SK-N-SH (cell line): ENCODE measurements at regions not wholly inside any gene's neighbourhood (a gene's known extent, or its start where the extent isn't known, plus 50 kb on each side); places are given as distances from the start of the nearest gene placed in this dataset.
"Not testable (repeated sequence)": the region's sequence is repeated elsewhere in the genome, so short reads cannot be mapped to it uniquely, and the experiment has no call there.

ENCODE experiments used
- CTCF ChIA-PET: fragments of 300-600, 350-600 bp; formaldehyde crosslinking; extraction: SDS; loops from one replicate; lab custom pipeline; 2021; lab: Yijun Ruan, JAX
- POLR2A ChIA-PET: fragments of 350-600 bp; sonication (Branson Sonifier 250); formaldehyde crosslinking; extraction: SDS; loops from one replicate; lab custom pipeline; 2020; ENCODE audit warnings: antibody characterized with exemption, inconsistent platforms; lab: Yijun Ruan, JAX
- DNase-seq: peaks from one replicate; pipeline ENCODE4 v3.0.0; 2012
- H2AFZ ChIP-seq: fragments of 200-600 bp; sonication (generic); 2 replicates; pipeline ENCODE4 v1.8.1; 2016; ENCODE audit warnings: antibody characterized with exemption, mild to moderate bottlenecking, low read depth
- H3F3A ChIP-seq: fragments of 200-600 bp; sonication (generic); replicated peaks from 2 replicates; pipeline ENCODE3; 2016; ENCODE audit warnings: antibody characterized with exemption, mild to moderate bottlenecking; ENCODE audit not compliant: insufficient read depth
- H3K27ac ChIP-seq, 2 experiments: fragments of 200-500 bp in 1 of 2; fragments of 200-600 bp in 1 of 2; sonication (Bioruptor generic) in 1 of 2; sonication (generic), shearing (Covaris generic) in 1 of 2; 2 replicates each; pipeline versions ENCODE4 v1.5.1 to v1.6.1; 2014 to 2016; ENCODE audit warnings: low read depth in 2 of 2, inconsistent platforms in 1 of 2, low read length in 1 of 2, mild to moderate bottlenecking in 1 of 2, mixed read lengths in 1 of 2
- H3K27me3 ChIP-seq: fragments of 200-600 bp; sonication (generic), shearing (Covaris generic); 2 replicates; pipeline ENCODE4 v1.6.1; 2016; ENCODE audit warnings: mixed run types; ENCODE audit not compliant: insufficient read depth
- H3K36me3 ChIP-seq, 2 experiments: fragments of 200-500 bp in 1 of 2; fragments of 200-600 bp in 1 of 2; sonication (Bioruptor generic) in 1 of 2; sonication (generic) in 1 of 2; replicated peaks in 1 of 2; 2 replicates each; pipeline versions ENCODE3 to v1.5.1; 2014 to 2016; ENCODE audit warnings: low read length in 1 of 2, mild to moderate bottlenecking in 1 of 2; ENCODE audit not compliant: insufficient read depth in 2 of 2, control insufficient read depth in 1 of 2
- H3K4me1 ChIP-seq, 2 experiments: fragments of 200-500 bp in 1 of 2; fragments of 200-600 bp in 1 of 2; sonication (Bioruptor generic) in 1 of 2; sonication (generic), shearing (Covaris generic) in 1 of 2; 2 replicates each; pipeline versions ENCODE4 v1.5.1 to v1.6.1; 2014 to 2016; ENCODE audit warnings: low read depth in 1 of 2, low read length in 1 of 2, mixed run types in 1 of 2; ENCODE audit not compliant: insufficient read depth in 2 of 2, control insufficient read depth in 1 of 2
- H3K4me2 ChIP-seq: fragments of 200-600 bp; sonication (generic), shearing (Covaris generic); 2 replicates; pipeline ENCODE4 v1.6.1; 2017; ENCODE audit warnings: mixed run types
- H3K4me3 ChIP-seq, 2 experiments: fragments of 200-500 bp in 1 of 2; fragments of 200-600 bp in 1 of 2; sonication (Bioruptor generic) in 1 of 2; sonication (generic), shearing (Covaris generic) in 1 of 2; 2 replicates each; pipeline versions ENCODE4 v1.5.1 to v1.8.1; 2014 to 2016; ENCODE audit warnings: low read depth in 2 of 2, inconsistent platforms in 1 of 2, low read length in 1 of 2, mild to moderate bottlenecking in 1 of 2, mixed read lengths in 1 of 2, moderate library complexity in 1 of 2
- H3K79me2 ChIP-seq: fragments of 200-600 bp; sonication (generic); 2 replicates; pipeline ENCODE4 v1.8.1; 2017; ENCODE audit warnings: mild to moderate bottlenecking; ENCODE audit not compliant: insufficient read depth
- H3K9ac ChIP-seq: fragments of 200-600 bp; sonication (generic); 2 replicates; pipeline ENCODE4 v1.6.1; 2017; ENCODE audit warnings: mixed run types
- H3K9me2 ChIP-seq: fragments of 200-600 bp; sonication (generic); 2 replicates; pipeline ENCODE4 v1.6.1; 2017; ENCODE audit warnings: mixed run types
- H3K9me3 ChIP-seq: fragments of 200-600 bp; sonication (generic); 2 replicates; pipeline ENCODE4 v1.6.1; 2017; ENCODE audit warnings: mixed run types, mild to moderate bottlenecking, moderate library complexity
- H4K20me1 ChIP-seq: fragments of 200-600 bp; sonication (generic); 2 replicates; pipeline ENCODE4 v1.6.1; 2017; ENCODE audit warnings: mild to moderate bottlenecking, mixed run types; ENCODE audit not compliant: insufficient read depth
- ELF1 ChIP-seq: IDR thresholded peaks from 2 replicates; pipeline ENCODE4 v1.4.0; 2012
- FOXM1 ChIP-seq: IDR thresholded peaks from 2 replicates; pipeline ENCODE4 v1.4.0; 2012; ENCODE audit warnings: low read depth, mild to moderate bottlenecking
- GATA2 ChIP-seq: sonication (generic); formaldehyde crosslinking; IDR thresholded peaks from 2 replicates; pipeline ENCODE4 v1.5.0; 2020; ENCODE audit warnings: mild to moderate bottlenecking, missing genetic modification reagents
- IRF3 ChIP-seq: fragments of 150-350 bp; IDR thresholded peaks from 2 replicates; pipeline ENCODE4 v1.6.1; 2016; ENCODE audit warnings: mild to moderate bottlenecking, low read depth, low read length
- MEF2A ChIP-seq: IDR thresholded peaks from 2 replicates; pipeline ENCODE4 v1.4.0; 2012; ENCODE audit warnings: low read depth, borderline replicate concordance
- MXI1 ChIP-seq: IDR thresholded peaks from 2 replicates; pipeline ENCODE4 v1.6.1; 2012; ENCODE audit warnings: mild to moderate bottlenecking, low read depth, low read length, improper control_type of control experiment
- NRF1 ChIP-seq: IDR thresholded peaks from 2 replicates; pipeline ENCODE4 v1.6.1; 2012; ENCODE audit warnings: low read depth, mild to moderate bottlenecking, low read length
- RAD21 ChIP-seq: IDR thresholded peaks from 2 replicates; pipeline ENCODE4 v1.6.1; 2012; ENCODE audit warnings: mild to moderate bottlenecking, low read length
- RCOR1 ChIP-seq: fragments of 150-350 bp; IDR thresholded peaks from 2 replicates; pipeline ENCODE4 v1.6.1; 2017; ENCODE audit warnings: antibody characterized with exemption, low read length
- RXRA ChIP-seq: IDR thresholded peaks from 2 replicates; pipeline ENCODE4 v1.4.0; 2012; ENCODE audit warnings: low read depth, mild to moderate bottlenecking, borderline replicate concordance
- SIN3A ChIP-seq: IDR thresholded peaks from 2 replicates; pipeline ENCODE4 v1.6.1; 2012; ENCODE audit warnings: low read depth, mild to moderate bottlenecking, low read length, moderate library complexity, borderline replicate concordance
- SMC3 ChIP-seq: IDR thresholded peaks from 2 replicates; pipeline ENCODE4 v1.6.1; 2012; ENCODE audit warnings: low read depth, low read length, improper control_type of control experiment
- TAF1 ChIP-seq: IDR thresholded peaks from 2 replicates; pipeline ENCODE4 v1.6.1; 2012; ENCODE audit warnings: low read depth, mild to moderate bottlenecking, low read length, moderate library complexity, borderline replicate concordance
- TEAD4 ChIP-seq: IDR thresholded peaks from 2 replicates; pipeline ENCODE4 v1.4.0; 2012; ENCODE audit warnings: mild to moderate bottlenecking, borderline replicate concordance; ENCODE audit not compliant: insufficient read depth
- YY1 ChIP-seq: IDR thresholded peaks from 2 replicates; pipeline ENCODE4 v1.4.0; 2012; ENCODE audit warnings: low read depth, mild to moderate bottlenecking
- ZBTB33 ChIP-seq: IDR thresholded peaks from 2 replicates; pipeline ENCODE4 v1.4.0; 2012; ENCODE audit warnings: low read depth, borderline replicate concordance
- WGBS: methylation state at CpG from one replicate; pipeline ENCODE4 v1.1.6; 2017; ENCODE audit warnings: low lambda C conversion rate; 5-methylcytosine and 5-hydroxymethylcytosine counted together
- TF ChIP-seq, protein P1 (sequence below): IDR thresholded peaks from 2 replicates; pipeline ENCODE4; 2012

DNA sequence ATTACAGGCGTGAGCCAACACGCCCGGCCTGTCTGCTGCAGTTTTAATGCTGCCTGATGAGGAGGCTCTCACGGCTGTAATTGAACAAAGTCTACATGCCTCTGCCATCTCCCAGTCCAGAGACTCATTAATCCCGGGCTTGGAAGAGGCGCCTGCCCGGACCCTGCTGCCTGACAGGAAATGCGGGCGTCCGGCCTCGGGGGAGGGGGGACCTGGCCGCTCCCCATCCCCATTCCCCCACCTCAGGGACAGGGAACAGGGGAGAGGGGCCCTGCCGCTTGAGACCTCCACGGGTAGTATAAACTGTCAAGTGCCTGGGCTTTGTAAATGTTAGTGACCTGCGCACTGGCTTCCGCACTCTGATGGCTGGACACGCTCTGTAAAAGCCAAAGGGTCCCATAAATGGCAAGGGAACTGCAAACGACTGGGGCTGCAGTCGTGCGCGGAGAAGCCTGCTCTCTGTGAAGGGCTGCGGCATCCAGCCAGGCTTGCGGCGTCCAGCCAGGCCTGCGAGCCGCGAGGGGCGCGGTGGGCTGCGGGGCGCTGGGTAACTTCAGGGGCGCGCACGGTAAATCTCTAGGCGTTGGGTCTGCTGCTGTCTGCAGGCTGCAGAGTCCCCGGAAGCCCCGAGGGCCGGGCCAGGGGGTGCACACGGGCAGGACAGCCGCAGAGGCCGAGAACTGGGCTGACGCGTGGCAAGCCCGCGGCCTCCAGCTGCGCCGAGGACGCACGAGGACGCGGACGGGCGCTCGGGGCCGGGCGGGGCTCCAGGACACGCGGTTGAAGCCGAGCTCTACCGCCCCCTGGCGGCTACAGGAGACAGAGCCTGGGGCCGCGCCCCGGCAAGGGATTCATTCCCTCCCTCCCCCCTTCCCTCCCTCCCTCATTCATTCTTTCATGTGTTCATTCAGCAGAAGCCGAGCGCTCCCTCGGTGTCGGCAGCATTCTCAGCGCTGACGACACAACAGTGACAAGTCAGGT lies 78.4 kb downstream of the KCNJ18 start:
- H3K79me2 ChIP-seq, H2AFZ ChIP-seq, POLR2A ChIA-PET, DNase-seq, H3F3A ChIP-seq, H3K9ac ChIP-seq, CTCF ChIA-PET, H3K4me3 ChIP-seq, H3K36me3 ChIP-seq, H3K27ac ChIP-seq, H3K4me2 ChIP-seq, H3K9me3 ChIP-seq, H3K9me2 ChIP-seq, H3K4me1 ChIP-seq, H4K20me1 ChIP-seq: not testable (repeated sequence)
- peaks cover 16% of the 10 kb centered on the region; the same call in 1 of the 2 replicates for H3K27me3 ChIP-seq
- 34% methylated on average over 8 of the region's 70 CpGs for WGBS

DNA sequence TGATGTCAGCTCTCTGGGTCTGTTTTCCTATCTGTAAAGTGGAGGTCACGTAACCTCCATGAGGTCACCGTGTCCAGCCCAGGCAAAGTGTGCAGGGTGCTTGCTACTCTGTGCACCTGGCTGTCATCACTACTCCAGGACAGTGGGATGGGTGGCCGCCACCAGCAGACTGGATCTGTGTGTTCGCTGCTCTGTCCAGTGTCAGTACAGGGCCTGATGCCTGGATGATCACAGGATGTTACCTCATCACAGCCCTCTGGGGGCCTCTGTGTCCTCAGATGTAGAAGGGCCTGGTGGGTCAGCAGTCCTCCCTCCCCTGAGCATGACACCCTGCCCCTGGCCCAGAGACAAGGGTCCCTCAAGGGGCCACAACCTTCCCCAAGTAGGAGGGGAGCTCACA lies 80.0 kb downstream of the KCNJ18 start:
- Histone ChIP-seq H2AFZ (no peak overlapping the region), H3K36me3 (no peaks in the 10 kb centered on the region), H3K4me3 (no peak overlapping the region), H3K27me3 (peaks cover 20% of the 10 kb centered on the region; the same call in 1 of the 2 replicates), H4K20me1 (no peaks in the 10 kb centered on the region), H3K9me2 (no peaks in the 10 kb centered on the region), H3K9me3 (no peaks in the 10 kb centered on the region), H3K79me2 (no peaks in the 10 kb centered on the region), H3K27ac (no peak overlapping the region), H3F3A (no peaks in the 10 kb centered on the region), H3K4me2 (no peak overlapping the region), H3K4me1 (no peaks in the 10 kb centered on the region), H3K9ac (no peak overlapping the region)
- CTCF ChIA-PET, result no interaction called here
- 35% methylated on average over 2 of the region's 4 CpGs for WGBS
- POLR2A ChIA-PET, result no interaction called here
- DNase-seq, result no peak
- TF ChIP-seq TAF1 (no peak), ELF1 (no peak), YY1 (no peak), IRF3 (no peak), NRF1 (no peak), SIN3A (no peak), MXI1 (no peak), RCOR1 (no peak), ZBTB33 (no peak), FOXM1 (no peak), TEAD4 (no peak), SMC3 (no peak), RAD21 (no peak), MEF2A (no peak), RXRA (no peak), GATA2 (CRISPR knock-in tag) (no peak)
- TF ChIP-seq, protein P1, sequence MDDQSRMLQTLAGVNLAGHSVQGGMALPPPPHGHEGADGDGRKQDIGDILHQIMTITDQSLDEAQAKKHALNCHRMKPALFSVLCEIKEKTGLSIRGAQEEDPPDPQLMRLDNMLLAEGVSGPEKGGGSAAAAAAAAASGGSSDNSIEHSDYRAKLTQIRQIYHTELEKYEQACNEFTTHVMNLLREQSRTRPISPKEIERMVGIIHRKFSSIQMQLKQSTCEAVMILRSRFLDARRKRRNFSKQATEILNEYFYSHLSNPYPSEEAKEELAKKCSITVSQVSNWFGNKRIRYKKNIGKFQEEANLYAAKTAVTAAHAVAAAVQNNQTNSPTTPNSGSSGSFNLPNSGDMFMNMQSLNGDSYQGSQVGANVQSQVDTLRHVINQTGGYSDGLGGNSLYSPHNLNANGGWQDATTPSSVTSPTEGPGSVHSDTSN, result no peak

GRCh38 chr17:21772991-21773713 lies 80.8 kb downstream of the KCNJ18 start:
- H3K79me2 ChIP-seq, H3K9ac ChIP-seq, H4K20me1 ChIP-seq, H3K9me3 ChIP-seq, H2AFZ ChIP-seq, H3K4me1 ChIP-seq, POLR2A ChIA-PET, H3K36me3 ChIP-seq, H3K9me2 ChIP-seq, H3F3A ChIP-seq, H3K27ac ChIP-seq, DNase-seq, CTCF ChIA-PET, H3K4me2 ChIP-seq, H3K4me3 ChIP-seq: not testable (repeated sequence)
- H3K27me3 ChIP-seq, result peaks cover 20% of the 10 kb centered on the region; the same call in 1 of the 2 replicates
- WGBS, result 19% methylated on average over 10 of the region's 15 CpGs
